Lower leg skin (tissue), 4 donors: ENCODE measurements at regions not wholly inside any gene's neighbourhood (a gene's known extent, or its start where the extent isn't known, plus 50 kb on each side); places are given as distances from the start of the nearest gene placed in this dataset.

Experiments
- DNase-seq, 2 donors: peaks; one replicate each; pipeline ENCODE4 v3.0.0-alpha.2; 2019; ENCODE audit warnings: low spot score in 2 of 2
- H3K4me3 ChIP-seq: fragments of 200-600 bp; sonication (generic); 2 replicates; pipeline ENCODE4 v1.5.1; 2017; ENCODE audit warnings: mild to moderate bottlenecking, low read depth; ENCODE audit not compliant: poor library complexity, severe bottlenecking
- CTCF ChIP-seq, 3 donors: fragments of 450-650 bp; IDR thresholded peaks; one replicate each; pipeline ENCODE4 v1.5.1; 2016; ENCODE audit warnings: antibody characterized with exemption in 3 of 3, mild to moderate bottlenecking in 3 of 3, moderate library complexity in 2 of 3
- POLR2A ChIP-seq, 2 donors: fragments of 450-650 bp; IDR thresholded peaks; one replicate each; pipeline ENCODE4 v1.6.1; 2016 to 2017; ENCODE audit warnings: antibody characterized with exemption in 2 of 2, mild to moderate bottlenecking in 1 of 2, moderate library complexity in 1 of 2
- WGBS, 2 donors: methylation state at CpG; one replicate each; pipeline ENCODE4 v1.1.5; 2018; 5-methylcytosine and 5-hydroxymethylcytosine counted together
- intact Hi-C: fragments of 100-400 bp; cut with DNase I; formaldehyde crosslinking; loops from one replicate; pipeline ENCODE4 v1.15.0; 2023; ENCODE audit warnings: low total_unique reads

- no peak for DNase-seq
- H3K4me3 ChIP-seq, result no peak overlapping the region
- TF ChIP-seq CTCF (IDR thresholded peaks at IDR 0.05) (no peak), POLR2A (IDR thresholded peaks at IDR 0.05) (no peak)
- intact Hi-C loops, result no loop called here
- 68 to 71% methylated on average over 2 of the region's 2 CpGs for WGBS, 2 donors
Measured at GRCh38 chr6:54060286-54060685, 51.0 kb upstream of the MLIP start.
